GM18907 (cell line): ENCODE measurements at regions not wholly inside any gene's neighbourhood (a gene's known extent, or its start where the extent isn't known, plus 50 kb on each side); places are given as distances from the start of the nearest gene placed in this dataset.

Experiments
- ATAC-seq: cut with Tn5 transposase; IDR thresholded peaks from one replicate; pipeline ENCODE4 v1.9.1; 2021; ENCODE audit warnings: mild to moderate bottlenecking, moderate library complexity; ENCODE audit not compliant: unreplicated experiment

GRCh38 chr11:115075356-115075755, 397.0 kb downstream of the NXPE2 start:
- no peak for ATAC-seq

GRCh38 chr11:115077740-115078139, 399.4 kb downstream of the NXPE2 start:
- no peak for ATAC-seq

DNA sequence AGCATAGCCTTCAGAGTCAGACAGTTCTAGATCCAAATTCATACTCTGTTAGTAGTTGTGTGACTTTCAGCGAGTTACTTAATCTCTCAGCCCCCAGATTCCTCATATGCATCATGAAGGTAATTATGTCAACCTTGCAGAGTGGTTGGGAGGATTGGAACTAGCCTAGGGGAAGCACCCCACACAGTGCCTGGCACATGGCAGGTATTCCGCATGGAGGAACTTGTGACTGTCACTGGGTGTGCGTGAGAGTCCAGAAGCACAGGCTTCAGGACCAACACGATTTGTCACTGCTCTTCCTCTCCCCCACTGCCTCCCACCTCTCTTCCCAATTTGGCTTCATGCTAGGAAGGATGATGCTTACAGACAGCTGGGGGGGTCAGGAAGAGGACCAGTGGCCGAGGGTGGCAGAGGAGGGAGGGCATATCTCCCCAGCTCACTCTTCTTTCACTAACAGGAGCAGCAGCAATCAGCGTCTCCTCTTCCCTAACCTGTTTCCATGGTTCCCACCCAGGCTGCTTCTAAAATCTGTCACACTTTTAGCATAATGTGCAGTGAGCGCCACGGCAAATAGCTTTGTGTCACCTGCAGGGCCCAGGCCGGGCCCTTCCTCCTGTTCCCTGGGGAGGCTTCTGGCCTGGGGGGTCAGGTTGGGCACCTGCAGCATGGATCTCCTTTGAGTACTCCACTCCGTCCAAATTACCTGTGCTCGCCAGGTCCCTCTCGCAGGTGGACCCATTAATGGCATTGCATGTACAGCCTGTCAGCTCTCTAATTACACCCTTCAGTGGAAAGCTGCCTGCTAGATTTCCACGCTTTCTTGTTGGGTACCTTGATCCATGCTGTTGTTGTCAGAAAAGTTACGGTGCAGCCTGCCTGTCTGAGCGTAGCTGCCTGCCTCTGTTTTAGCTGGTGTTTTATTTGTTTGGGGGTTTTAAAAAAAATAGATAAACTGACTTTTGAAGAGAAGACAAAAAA, 400.4 kb downstream of the NXPE2 start:
- ATAC-seq = no peak

DNA sequence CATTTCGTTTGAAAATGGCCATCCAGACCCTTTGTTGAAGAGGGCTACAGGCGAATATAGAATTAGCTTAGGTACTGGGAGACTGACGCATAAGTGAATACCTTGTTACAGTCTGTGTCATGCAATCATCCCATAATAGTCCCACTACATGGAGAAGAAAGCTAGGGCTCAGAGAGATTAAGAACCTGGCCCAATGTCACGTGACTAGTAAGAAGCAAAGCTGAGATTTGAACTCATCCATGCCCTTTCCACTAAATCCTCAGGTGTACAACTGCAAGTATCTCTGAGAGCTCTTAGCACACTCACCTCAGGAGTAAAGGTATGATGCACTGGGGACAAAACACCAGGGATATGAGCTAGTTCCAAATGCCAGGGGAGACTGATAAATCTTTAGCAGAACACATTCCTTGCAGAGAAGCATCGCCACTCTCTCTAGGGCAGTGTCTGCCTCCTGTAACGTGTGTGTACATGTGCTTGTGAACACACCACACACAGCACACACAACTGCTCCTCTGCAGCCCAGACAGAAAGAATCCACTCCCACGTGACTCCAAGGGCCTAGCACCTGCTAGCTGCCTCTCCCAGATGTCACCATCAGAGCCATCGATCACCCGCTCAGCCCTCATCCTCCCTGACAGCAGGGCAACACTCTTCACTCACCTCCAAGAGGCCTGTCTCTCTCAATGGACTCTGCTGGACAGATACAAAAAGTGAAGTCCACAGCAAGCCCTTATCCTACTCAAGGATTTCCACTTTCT, 402.8 kb downstream of the NXPE2 start:
- ATAC-seq = no peak

- ATAC-seq = no peak
Measured at GRCh38 chr11:115081972-115082371, 403.6 kb downstream of the NXPE2 start.

- no peak for ATAC-seq
Measured at GRCh38 chr11:115083144-115083806, 404.9 kb downstream of the NXPE2 start.

- no peak for ATAC-seq
Measured at GRCh38 chr11:115084231-115084630, 405.9 kb downstream of the NXPE2 start.

- ATAC-seq = no peak
Measured at GRCh38 chr11:115085461-115086210, 407.3 kb downstream of the NXPE2 start.

- no peak for ATAC-seq
Measured at GRCh38 chr11:115087791-115088190, 409.5 kb downstream of the NXPE2 start.

DNA sequence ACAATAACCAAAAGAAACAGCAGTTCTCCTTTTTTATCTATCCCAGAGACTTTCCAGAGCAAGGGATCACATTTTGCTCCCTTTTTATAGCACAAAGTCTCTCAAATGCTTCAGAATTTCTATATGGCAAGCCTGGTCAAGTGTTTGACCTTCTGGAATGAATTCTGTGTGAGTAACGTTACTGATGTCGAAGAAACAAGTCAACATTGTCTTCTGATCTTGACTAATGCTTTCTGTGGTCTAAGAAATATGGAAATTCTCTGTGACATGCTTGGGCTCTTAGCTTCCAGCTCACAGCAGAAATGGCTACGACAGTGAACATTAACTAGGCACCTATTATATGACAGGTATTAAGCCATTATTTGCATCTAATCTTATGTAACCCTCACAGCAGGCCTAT, 411.7 kb downstream of the CADM1 start:
- no peak for ATAC-seq

DNA sequence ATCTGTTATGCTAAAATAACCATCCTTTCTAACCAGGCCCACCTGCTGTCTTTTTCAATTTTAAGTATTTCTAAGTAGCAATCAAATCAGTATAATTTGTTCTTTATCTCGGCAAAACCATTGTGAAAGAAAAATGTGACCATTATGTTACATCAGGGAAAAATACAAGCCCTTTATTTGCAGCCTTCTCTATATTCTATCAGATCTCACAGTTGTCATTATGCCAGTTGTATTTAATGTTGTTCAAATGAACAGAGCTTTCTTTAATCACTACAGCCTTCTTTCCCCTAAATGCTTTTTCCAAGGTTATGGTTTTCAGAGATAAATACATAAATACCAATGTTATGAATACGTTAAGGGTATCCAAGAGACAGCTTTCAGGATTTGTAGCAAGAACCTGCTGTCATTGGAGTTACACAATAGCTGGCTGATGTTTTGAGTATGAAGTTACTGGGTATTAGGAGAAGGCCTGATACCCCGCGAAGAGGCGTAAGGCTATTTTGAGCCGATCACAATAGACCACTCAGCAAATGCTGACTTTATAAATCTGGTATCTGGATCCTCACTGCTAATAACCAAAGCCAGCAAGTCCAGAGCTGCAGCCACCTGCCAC, 406.3 kb downstream of the CADM1 start:
- no peak for ATAC-seq

DNA sequence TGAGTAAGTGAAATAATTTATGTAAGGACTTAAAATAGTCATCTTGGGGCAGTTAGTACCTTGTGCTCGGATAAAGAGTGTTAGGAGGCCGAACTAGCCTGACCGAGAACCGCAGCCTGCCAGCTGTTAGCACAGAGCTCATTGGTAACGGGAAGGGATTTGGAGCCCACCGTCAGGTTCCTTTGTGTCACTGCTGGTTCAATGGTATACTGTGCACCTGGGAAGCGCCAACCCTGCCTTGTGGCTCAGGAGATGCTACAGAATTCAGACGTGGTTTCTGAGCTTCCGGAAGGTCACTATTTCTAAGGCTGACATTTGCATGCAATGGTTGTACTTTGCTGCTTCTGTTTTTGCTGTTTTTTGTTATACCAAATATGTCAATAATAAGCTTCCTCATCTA, 403.5 kb downstream of the CADM1 start:
- ATAC-seq = no peak

- ATAC-seq = no peak
Measured at GRCh38 chr11:115103921-115104320, 400.3 kb downstream of the CADM1 start.

DNA sequence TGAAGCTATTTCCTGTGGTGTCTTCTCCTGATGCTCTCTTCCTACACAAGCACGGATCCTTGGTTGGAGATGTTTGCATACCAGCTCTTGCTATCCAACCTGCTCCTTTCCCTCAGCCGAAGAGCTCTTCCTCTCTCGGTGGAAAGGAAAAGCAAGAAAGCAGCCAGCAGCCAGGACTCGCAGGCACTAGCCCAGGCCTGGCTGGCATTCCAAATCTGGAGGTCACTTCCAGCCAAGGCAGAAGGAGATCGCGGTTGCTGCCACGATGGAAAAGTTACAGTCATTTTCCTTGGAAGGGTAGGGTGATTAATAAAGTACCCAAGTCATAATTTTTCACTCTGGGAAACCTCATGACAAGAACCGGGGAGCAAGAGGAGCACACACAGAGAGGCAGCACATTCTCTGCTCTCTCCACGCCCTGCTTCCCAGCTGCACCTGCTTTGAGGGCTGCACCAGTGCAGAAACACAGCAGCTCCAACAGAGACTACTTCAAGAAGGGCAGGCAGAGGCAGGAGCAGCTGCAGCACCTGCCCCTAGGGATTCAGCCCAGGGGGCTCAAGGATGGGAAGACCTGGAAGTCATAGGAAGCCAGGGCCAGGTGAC, 399.3 kb downstream of the CADM1 start:
- no peak for ATAC-seq

- ATAC-seq = no peak
Measured at GRCh38 chr11:115111066-115111465, 393.1 kb downstream of the CADM1 start.

DNA sequence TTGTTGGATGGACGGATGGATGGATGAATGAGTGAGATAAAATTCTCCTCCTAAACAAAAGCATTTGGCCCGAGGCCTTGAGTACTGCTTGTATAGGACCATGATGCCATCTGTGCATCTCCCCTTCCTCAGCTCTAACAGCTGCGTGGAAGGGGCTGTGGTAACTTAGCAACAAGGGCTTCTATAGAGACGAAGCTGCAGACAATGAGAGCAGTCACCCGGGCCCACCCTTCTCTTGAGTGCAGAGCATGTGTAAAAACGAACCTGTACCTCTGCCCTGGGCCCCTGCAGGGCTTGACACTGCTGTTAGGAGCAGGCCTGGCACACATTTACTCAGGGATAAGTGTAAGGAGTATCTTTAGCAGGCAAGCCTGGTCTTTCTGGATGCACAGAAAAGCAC, 391.5 kb downstream of the CADM1 start:
- no peak for ATAC-seq

DNA sequence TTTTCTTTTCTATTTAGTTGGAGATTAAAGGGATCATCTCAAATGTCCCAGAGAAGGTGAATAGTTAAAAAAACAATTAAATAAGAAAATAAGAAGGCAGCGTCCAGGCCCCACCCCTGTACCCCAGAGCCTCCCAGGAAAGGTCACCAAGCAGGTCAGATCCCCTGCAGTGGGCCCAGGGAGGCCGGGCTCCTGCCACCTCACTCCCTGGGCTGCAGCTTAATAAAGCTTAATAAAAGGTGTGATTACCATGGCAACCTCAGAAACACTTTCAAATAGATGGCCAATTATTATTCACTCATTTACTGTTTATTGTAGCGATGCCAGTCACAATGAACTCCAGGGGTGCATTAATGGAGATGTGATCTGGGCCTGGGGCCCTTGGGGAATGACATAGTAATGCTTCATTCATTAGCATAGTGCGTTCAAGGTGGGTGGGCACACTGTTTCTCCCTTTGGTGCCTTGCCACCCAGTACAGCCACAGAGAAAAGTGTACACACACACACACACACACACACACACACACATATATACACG, 386.2 kb downstream of the CADM1 start:
- no peak for ATAC-seq

DNA sequence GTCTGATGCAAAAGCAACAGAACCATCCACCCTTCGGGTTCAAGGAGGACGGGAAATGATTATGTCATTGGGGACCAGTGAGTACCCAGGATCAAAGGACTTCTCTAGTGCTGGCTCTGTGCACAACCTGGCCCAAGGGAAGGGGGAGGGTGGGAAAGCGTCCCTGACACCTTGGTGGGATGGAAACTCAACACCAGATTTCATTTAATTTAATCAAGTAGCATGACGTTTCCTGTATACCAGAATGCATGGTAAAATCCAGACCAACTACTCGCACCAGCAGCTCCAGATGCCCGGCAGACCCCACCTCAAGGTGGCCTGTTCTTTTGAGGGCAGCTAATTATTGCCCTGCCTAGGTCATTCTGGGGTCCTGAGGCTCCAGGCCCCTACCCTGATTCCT, 385.1 kb downstream of the CADM1 start:
- no peak for ATAC-seq
